DND-41 (cell line): ENCODE measurements at regions not wholly inside any gene's neighbourhood (a gene's known extent, or its start where the extent isn't known, plus 50 kb on each side); places are given as distances from the start of the nearest gene placed in this dataset.
"Not testable (repeated sequence)": the region's sequence is repeated elsewhere in the genome, so short reads cannot be mapped to it uniquely, and the experiment has no call there.

Experiments used
- ATAC-seq: fragments of 200-7000 bp; cut with Tn5 transposase; 3 replicates; pipeline ENCODE4 v1.9.1; 2021; ENCODE audit warnings: low read depth; ENCODE audit not compliant: insufficient read depth
- DNase-seq: peaks from one replicate; pipeline ENCODE4 v3.0.0-alpha.2; 2020
- H2AFZ ChIP-seq: 2 replicates; pipeline ENCODE4 v1.6.0; 2012; ENCODE audit warnings: low read depth, low read length
- H3K27ac ChIP-seq: 2 replicates; pipeline ENCODE4 v1.5.1; 2012; ENCODE audit warnings: low read length, inconsistent platforms
- H3K27me3 ChIP-seq: fragments of 200-600 bp; sonication (generic); 2 replicates; pipeline ENCODE4 v1.6.0; 2012; ENCODE audit warnings: low read length, mild to moderate bottlenecking, inconsistent platforms; ENCODE audit not compliant: insufficient read depth, poor library complexity
- H3K36me3 ChIP-seq: 2 replicates; pipeline ENCODE4 v1.5.1; 2012; ENCODE audit warnings: low read length, inconsistent platforms; ENCODE audit not compliant: insufficient read depth
- H3K4me1 ChIP-seq: 2 replicates; pipeline ENCODE4 v1.5.1; 2012; ENCODE audit warnings: mild to moderate bottlenecking, low read length; ENCODE audit not compliant: insufficient read depth
- H3K4me2 ChIP-seq: 2 replicates; pipeline ENCODE4 v1.6.0; 2012; ENCODE audit warnings: mild to moderate bottlenecking, moderate library complexity, low read length, inconsistent platforms; ENCODE audit not compliant: insufficient read depth
- H3K4me3 ChIP-seq, 2 experiments: fragments of 200-600 bp in 1 of 2; shearing (Covaris generic) in 1 of 2; 2 replicates each; pipeline ENCODE4 v1.5.1; 2012 to 2016; ENCODE audit warnings: inconsistent platforms in 2 of 2, low read length in 2 of 2, mild to moderate bottlenecking in 2 of 2, low read depth in 1 of 2, moderate library complexity in 1 of 2
- H3K79me2 ChIP-seq: 2 replicates; pipeline ENCODE4 v1.6.0; 2012; ENCODE audit warnings: low read length, inconsistent platforms; ENCODE audit not compliant: insufficient read depth
- H3K9ac ChIP-seq: 2 replicates; pipeline ENCODE4 v1.6.0; 2012; ENCODE audit warnings: low read depth, mild to moderate bottlenecking, inconsistent platforms, low read length, moderate library complexity
- H3K9me3 ChIP-seq: 2 replicates; pipeline ENCODE4 v1.5.1; 2012; ENCODE audit warnings: low read length, moderate library complexity, mild to moderate bottlenecking, inconsistent platforms; ENCODE audit not compliant: insufficient read depth, severe bottlenecking
- H4K20me1 ChIP-seq: 2 replicates; pipeline ENCODE4 v1.6.0; 2012; ENCODE audit warnings: low read length; ENCODE audit not compliant: insufficient read depth
- CTCF ChIP-seq: IDR thresholded peaks from 2 replicates; pipeline ENCODE4 v1.5.1; 2012; ENCODE audit warnings: borderline replicate concordance, low read length, moderate library complexity, mild to moderate bottlenecking; ENCODE audit not compliant: poor library complexity, severe bottlenecking; ENCODE audit errors: extremely low read depth
- EZH2 ChIP-seq: IDR thresholded peaks from 3 replicates; pipeline ENCODE4 v1.6.1; 2012; ENCODE audit warnings: borderline replicate concordance, low read depth, mild to moderate bottlenecking, moderate library complexity, low read length, inconsistent platforms; ENCODE audit not compliant: severe bottlenecking

GRCh38 chr5:130402906-130403305, 498.6 kb downstream of the CHSY3 start:
- DNase-seq (no peak), ATAC-seq (no peak)
- Histone ChIP-seq H3K36me3 (no peaks in the 10 kb centered on the region), H3K4me1 (no peaks in the 10 kb centered on the region), H3K4me3 (no peak overlapping the region), H3K79me2 (no peaks in the 10 kb centered on the region), H3K9ac (no peak overlapping the region), H3K9me3 (no peaks in the 10 kb centered on the region), H3K27me3 (no peaks in the 10 kb centered on the region), H4K20me1 (no peaks in the 10 kb centered on the region), H3K27ac (no peak overlapping the region), H2AFZ (no peak overlapping the region), H3K4me2 (no peak overlapping the region)
- no peak for TF ChIP-seq EZH2
- no peak for TF ChIP-seq CTCF

GRCh38 chr5:130400091-130400490, 495.8 kb downstream of the CHSY3 start:
- ATAC-seq, result no peak
- H3K4me1 ChIP-seq, result no peaks in the 10 kb centered on the region
- no peaks in the 10 kb centered on the region for H3K27me3 ChIP-seq
- no peaks in the 10 kb centered on the region for H4K20me1 ChIP-seq
- no peak overlapping the region for H3K27ac ChIP-seq
- TF ChIP-seq CTCF (no peak), EZH2 (no peak)
- H3K9me3 ChIP-seq, result no peaks in the 10 kb centered on the region
- H3K4me2 ChIP-seq, result no peak overlapping the region
- no peak overlapping the region for H3K9ac ChIP-seq
- no peaks in the 10 kb centered on the region for H3K36me3 ChIP-seq
- H2AFZ ChIP-seq, result no peak overlapping the region
- no peak overlapping the region for H3K4me3 ChIP-seq
- no peak for DNase-seq
- no peaks in the 10 kb centered on the region for H3K79me2 ChIP-seq

- DNase-seq, result no peak
- Histone ChIP-seq H2AFZ (no peak overlapping the region), H3K9me3 (no peaks in the 10 kb centered on the region), H3K27ac (no peak overlapping the region), H4K20me1 (no peaks in the 10 kb centered on the region), H3K4me2 (no peak overlapping the region), H3K4me3 (no peak overlapping the region), H3K9ac (no peak overlapping the region), H3K27me3 (no peaks in the 10 kb centered on the region), H3K4me1 (no peaks in the 10 kb centered on the region), H3K36me3 (no peaks in the 10 kb centered on the region), H3K79me2 (no peaks in the 10 kb centered on the region)
- TF ChIP-seq CTCF (no peak), EZH2 (no peak)
- no peak for ATAC-seq
Measured at GRCh38 chr5:130398825-130399224, 494.6 kb downstream of the CHSY3 start.

GRCh38 chr5:130397727-130398126, 493.5 kb downstream of the CHSY3 start:
- DNase-seq, ATAC-seq: not testable (repeated sequence)

More at GRCh38 chr5:130397727-130398126, 493.5 kb downstream of the CHSY3 start:
- H2AFZ ChIP-seq, H3K36me3 ChIP-seq, H3K79me2 ChIP-seq, H3K9me3 ChIP-seq, H4K20me1 ChIP-seq, H3K27ac ChIP-seq, H3K9ac ChIP-seq, H3K4me3 ChIP-seq, H3K27me3 ChIP-seq, H3K4me2 ChIP-seq, H3K4me1 ChIP-seq: not testable (repeated sequence)
